ENCODE measurements at regions not wholly inside any gene's neighbourhood (a gene's known extent, or its start where the extent isn't known, plus 50 kb on each side); places are given as distances from the start of the nearest gene placed in this dataset.

DNA sequence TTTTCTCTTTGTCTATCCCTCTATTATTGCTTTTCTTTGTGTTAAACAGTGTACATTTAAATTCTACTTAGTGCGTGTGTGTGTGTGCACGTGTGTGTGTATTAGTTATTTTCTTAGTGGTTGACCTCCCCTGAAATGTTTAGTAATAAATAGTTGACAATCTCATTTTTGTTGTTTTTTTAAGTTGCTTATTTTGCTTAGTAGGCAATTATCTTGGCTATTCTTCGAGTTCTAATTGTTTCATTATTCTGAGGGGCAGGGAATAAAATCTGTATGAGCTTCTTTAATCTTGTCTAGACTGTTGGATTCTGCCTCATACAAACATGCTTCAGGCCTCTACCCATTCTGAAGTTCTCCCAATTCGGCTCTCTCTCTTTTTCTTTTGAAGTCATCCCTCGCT lies 1169.0 kb upstream of the ATXN8OS start:
- TF ChIP-seq SPI1 (IDR thresholded peaks at IDR 0.05; ENCODE audit: borderline replicate concordance, low read depth) (no peak), GABPA (IDR thresholded peaks at IDR 0.05; ENCODE audit: low read depth) (no peak), POLR2AphosphoS5 (IDR thresholded peaks at IDR 0.05; ENCODE audit: low read depth) (no peak)
- TF ChIP-seq, protein P1, sequence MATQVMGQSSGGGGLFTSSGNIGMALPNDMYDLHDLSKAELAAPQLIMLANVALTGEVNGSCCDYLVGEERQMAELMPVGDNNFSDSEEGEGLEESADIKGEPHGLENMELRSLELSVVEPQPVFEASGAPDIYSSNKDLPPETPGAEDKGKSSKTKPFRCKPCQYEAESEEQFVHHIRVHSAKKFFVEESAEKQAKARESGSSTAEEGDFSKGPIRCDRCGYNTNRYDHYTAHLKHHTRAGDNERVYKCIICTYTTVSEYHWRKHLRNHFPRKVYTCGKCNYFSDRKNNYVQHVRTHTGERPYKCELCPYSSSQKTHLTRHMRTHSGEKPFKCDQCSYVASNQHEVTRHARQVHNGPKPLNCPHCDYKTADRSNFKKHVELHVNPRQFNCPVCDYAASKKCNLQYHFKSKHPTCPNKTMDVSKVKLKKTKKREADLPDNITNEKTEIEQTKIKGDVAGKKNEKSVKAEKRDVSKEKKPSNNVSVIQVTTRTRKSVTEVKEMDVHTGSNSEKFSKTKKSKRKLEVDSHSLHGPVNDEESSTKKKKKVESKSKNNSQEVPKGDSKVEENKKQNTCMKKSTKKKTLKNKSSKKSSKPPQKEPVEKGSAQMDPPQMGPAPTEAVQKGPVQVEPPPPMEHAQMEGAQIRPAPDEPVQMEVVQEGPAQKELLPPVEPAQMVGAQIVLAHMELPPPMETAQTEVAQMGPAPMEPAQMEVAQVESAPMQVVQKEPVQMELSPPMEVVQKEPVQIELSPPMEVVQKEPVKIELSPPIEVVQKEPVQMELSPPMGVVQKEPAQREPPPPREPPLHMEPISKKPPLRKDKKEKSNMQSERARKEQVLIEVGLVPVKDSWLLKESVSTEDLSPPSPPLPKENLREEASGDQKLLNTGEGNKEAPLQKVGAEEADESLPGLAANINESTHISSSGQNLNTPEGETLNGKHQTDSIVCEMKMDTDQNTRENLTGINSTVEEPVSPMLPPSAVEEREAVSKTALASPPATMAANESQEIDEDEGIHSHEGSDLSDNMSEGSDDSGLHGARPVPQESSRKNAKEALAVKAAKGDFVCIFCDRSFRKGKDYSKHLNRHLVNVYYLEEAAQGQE (IDR thresholded peaks at IDR 0.05; ENCODE audit: insufficient replicate concordance, low read depth), result no peak
- TF ChIP-seq, protein P2, sequence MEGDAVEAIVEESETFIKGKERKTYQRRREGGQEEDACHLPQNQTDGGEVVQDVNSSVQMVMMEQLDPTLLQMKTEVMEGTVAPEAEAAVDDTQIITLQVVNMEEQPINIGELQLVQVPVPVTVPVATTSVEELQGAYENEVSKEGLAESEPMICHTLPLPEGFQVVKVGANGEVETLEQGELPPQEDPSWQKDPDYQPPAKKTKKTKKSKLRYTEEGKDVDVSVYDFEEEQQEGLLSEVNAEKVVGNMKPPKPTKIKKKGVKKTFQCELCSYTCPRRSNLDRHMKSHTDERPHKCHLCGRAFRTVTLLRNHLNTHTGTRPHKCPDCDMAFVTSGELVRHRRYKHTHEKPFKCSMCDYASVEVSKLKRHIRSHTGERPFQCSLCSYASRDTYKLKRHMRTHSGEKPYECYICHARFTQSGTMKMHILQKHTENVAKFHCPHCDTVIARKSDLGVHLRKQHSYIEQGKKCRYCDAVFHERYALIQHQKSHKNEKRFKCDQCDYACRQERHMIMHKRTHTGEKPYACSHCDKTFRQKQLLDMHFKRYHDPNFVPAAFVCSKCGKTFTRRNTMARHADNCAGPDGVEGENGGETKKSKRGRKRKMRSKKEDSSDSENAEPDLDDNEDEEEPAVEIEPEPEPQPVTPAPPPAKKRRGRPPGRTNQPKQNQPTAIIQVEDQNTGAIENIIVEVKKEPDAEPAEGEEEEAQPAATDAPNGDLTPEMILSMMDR (IDR thresholded peaks at IDR 0.05; ENCODE audit: insufficient read depth, low read length), result no peak
- H3K27ac ChIP-seq (replicated peaks), result no peak overlapping the region
- no peak overlapping the region for H3K4me3 ChIP-seq (replicated peaks; ENCODE audit: insufficient read depth, low read length)
- H3K27me3 ChIP-seq (ENCODE audit: insufficient read depth, poor library complexity, severe bottlenecking), result no peaks in the 10 kb centered on the region
- no peak for DNase-seq (ENCODE audit: low read depth in 1 of 2, low spot score in 1 of 2)

DNA sequence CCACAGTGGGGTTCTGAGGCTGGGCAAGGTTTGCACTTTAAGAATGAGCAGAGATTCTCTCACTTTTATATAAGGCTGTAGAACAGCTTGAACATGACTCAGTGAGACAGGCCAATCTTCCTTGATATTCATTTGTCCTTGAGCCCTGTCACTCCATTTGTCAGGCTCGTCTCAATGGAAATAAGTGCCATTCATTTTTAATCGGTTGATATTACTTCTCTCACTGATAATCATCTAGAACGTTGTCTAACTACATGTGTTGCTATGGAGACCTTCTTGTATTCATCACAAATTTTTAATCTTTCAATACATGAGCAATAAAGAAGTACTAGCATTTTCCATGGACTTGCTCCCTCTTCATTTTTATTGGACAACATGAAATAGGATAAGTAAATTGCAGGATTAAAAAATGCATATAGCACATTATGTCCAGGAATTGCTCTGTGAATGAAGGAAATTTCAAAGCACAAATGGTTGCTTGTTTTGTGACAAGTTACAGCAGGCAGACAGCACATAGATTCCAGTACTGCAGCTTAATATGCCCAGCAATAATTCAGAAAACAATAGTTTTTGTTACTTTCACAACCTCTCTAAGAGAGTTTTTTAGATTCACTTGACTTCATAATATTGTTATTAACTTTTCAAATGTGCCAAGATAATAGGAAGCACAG lies 1178.4 kb upstream of the ATXN8OS start:
- DNase-seq (ENCODE audit: low read depth in 1 of 2, low spot score in 1 of 2), result no peak
- TF ChIP-seq SPI1 (IDR thresholded peaks at IDR 0.05; ENCODE audit: borderline replicate concordance, low read depth) (no peak), POLR2AphosphoS5 (IDR thresholded peaks at IDR 0.05; ENCODE audit: low read depth) (no peak), GABPA (IDR thresholded peaks at IDR 0.05; ENCODE audit: low read depth) (no peak)
- TF ChIP-seq, protein P1 (IDR thresholded peaks at IDR 0.05; ENCODE audit: insufficient replicate concordance, low read depth), result no peak
- TF ChIP-seq, protein P2 (IDR thresholded peaks at IDR 0.05; ENCODE audit: insufficient read depth, low read length), result no peak
- H3K4me3 ChIP-seq (replicated peaks; ENCODE audit: insufficient read depth, low read length), result no peak overlapping the region
- no peaks in the 10 kb centered on the region for H3K27me3 ChIP-seq (ENCODE audit: insufficient read depth, poor library complexity, severe bottlenecking)
- no peak overlapping the region for H3K27ac ChIP-seq (replicated peaks)

DNA sequence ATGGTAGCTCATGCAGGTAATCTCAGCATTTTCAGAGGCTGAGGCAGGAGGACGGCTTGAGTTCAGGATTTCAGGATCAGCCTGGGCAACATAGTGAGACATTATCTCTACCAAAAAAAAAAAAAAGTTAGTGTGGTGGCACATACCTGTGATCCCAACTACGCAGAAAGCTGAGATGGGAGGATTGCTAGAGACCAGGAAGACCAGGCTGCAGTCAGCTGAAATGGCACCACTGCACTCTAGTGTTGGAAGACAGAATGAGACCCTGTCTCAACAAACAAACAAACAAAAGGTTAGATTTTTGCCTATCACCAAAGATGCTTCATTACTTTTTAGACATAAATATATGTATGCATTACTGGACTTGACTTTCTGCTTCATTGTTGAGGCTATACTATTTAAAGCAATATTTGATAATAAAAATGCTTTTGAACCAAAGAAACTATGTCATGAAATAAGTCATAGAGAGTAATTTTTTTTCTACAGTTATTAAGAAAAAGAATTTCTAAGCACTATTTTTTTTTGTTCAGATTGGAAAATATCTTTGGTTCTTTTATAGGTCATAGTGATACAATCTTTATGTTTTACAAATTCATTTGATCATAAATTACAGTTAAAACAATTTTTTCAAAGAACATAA lies 1180.1 kb upstream of the ATXN8OS start:
- no peak for DNase-seq (ENCODE audit: low read depth in 1 of 2, low spot score in 1 of 2)
- H3K27me3 ChIP-seq (ENCODE audit: insufficient read depth, poor library complexity, severe bottlenecking), result no peaks in the 10 kb centered on the region
- no peak overlapping the region for H3K4me3 ChIP-seq (replicated peaks; ENCODE audit: insufficient read depth, low read length)
- no peak overlapping the region for H3K27ac ChIP-seq (replicated peaks)
- TF ChIP-seq GABPA (IDR thresholded peaks at IDR 0.05; ENCODE audit: low read depth) (no peak), POLR2AphosphoS5 (IDR thresholded peaks at IDR 0.05; ENCODE audit: low read depth) (no peak), SPI1 (IDR thresholded peaks at IDR 0.05; ENCODE audit: borderline replicate concordance, low read depth) (no peak)
- TF ChIP-seq, protein P1 (IDR thresholded peaks at IDR 0.05; ENCODE audit: insufficient replicate concordance, low read depth), result no peak
- TF ChIP-seq, protein P2 (IDR thresholded peaks at IDR 0.05; ENCODE audit: insufficient read depth, low read length), result no peak

All from HL-60 (cell line).